ENCODE measurements at regions not wholly inside any gene's neighbourhood (a gene's known extent, or its start where the extent isn't known, plus 50 kb on each side); places are given as distances from the start of the nearest gene placed in this dataset.

- Mint-ChIP-seq H3K9me3 (no peaks in the 10 kb centered on the region), H3K4me1 (ENCODE audit: low read depth) (no peaks in the 10 kb centered on the region), H3K27me3 (ENCODE audit: insufficient read depth) (peaks cover 13% of the 10 kb centered on the region), H3K27ac (no peak overlapping the region), H3K36me3 (ENCODE audit: low read depth) (no peaks in the 10 kb centered on the region), H3K4me3 (no peak overlapping the region)
- DNase-seq, result no peak
- TF ChIP-seq, protein P1, sequence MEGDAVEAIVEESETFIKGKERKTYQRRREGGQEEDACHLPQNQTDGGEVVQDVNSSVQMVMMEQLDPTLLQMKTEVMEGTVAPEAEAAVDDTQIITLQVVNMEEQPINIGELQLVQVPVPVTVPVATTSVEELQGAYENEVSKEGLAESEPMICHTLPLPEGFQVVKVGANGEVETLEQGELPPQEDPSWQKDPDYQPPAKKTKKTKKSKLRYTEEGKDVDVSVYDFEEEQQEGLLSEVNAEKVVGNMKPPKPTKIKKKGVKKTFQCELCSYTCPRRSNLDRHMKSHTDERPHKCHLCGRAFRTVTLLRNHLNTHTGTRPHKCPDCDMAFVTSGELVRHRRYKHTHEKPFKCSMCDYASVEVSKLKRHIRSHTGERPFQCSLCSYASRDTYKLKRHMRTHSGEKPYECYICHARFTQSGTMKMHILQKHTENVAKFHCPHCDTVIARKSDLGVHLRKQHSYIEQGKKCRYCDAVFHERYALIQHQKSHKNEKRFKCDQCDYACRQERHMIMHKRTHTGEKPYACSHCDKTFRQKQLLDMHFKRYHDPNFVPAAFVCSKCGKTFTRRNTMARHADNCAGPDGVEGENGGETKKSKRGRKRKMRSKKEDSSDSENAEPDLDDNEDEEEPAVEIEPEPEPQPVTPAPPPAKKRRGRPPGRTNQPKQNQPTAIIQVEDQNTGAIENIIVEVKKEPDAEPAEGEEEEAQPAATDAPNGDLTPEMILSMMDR (IDR thresholded peaks at IDR 0.05), result no peak
Measured at GRCh38 chr10:104556831-104557230, 84.3 kb upstream of the SORCS3 start.

DNA sequence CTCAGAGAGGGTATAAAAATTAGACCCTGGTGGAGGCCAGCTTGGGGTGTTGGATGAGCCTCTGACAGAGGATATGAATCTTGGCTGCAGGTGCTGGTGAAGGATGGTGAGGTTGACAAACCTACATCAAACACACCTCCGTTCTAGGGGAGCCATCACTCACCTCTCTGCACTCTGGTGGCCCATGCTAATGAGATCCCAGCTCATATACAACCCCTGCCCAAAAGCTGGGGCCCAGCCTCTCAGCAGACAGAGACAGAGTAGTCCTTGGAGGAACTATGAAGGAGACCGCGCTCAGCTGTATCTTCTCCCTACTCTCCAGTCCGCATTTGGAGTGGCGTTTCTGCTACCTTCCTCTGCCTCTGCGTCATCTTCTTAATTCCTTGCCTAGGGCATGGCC is 83.1 kb upstream of the SORCS3 start:
- Mint-ChIP-seq H3K4me3 (no peak overlapping the region), H3K9me3 (no peaks in the 10 kb centered on the region), H3K27ac (no peak overlapping the region), H3K36me3 (ENCODE audit: low read depth) (no peaks in the 10 kb centered on the region), H3K27me3 (ENCODE audit: insufficient read depth) (peaks cover 17% of the 10 kb centered on the region), H3K4me1 (ENCODE audit: low read depth) (no peaks in the 10 kb centered on the region)
- DNase-seq, result no peak
- TF ChIP-seq, protein P1 (IDR thresholded peaks at IDR 0.05), result no peak

GRCh38 chr10:104559935-104560334 is 81.2 kb upstream of the SORCS3 start:
- Mint-ChIP-seq H3K36me3 (ENCODE audit: low read depth) (no peaks in the 10 kb centered on the region), H3K27me3 (ENCODE audit: insufficient read depth) (peaks cover 16% of the 10 kb centered on the region), H3K27ac (no peak overlapping the region), H3K9me3 (no peaks in the 10 kb centered on the region), H3K4me3 (no peak overlapping the region), H3K4me1 (ENCODE audit: low read depth) (no peaks in the 10 kb centered on the region)
- DNase-seq, result no peak
- TF ChIP-seq, protein P1 (IDR thresholded peaks at IDR 0.05), result no peak

- H3K9me3 Mint-ChIP-seq, result no peaks in the 10 kb centered on the region
- DNase-seq, result no peak
- H3K27me3 Mint-ChIP-seq (ENCODE audit: insufficient read depth), result peaks cover 12% of the 10 kb centered on the region; the same call in 1 of the 2 replicates
Measured at GRCh38 chr10:104563051-104563450, 78.0 kb upstream of the SORCS3 start.

DNA sequence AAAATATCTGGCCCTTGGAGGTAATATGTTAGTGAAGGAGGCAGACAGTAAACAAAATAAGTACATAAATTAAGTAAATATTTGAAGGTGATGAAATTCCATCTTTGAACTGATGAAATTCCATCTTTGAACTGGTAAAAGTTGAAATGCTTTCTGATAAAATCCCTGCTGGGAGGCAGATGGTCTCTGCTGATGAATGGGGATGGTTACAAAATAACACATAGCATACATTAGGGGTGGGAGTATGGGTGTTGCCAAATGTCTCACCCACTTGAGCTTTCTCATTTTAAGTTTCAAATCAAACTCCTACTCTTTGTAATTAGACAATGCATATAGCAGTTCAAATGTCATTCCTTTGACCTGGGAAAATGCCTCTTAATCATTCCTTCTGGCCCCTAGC is 77.5 kb upstream of the SORCS3 start:
- H3K36me3 Mint-ChIP-seq (ENCODE audit: low read depth), result no peaks in the 10 kb centered on the region
- H3K27ac Mint-ChIP-seq, result no peak overlapping the region
- TF ChIP-seq, protein P1 (IDR thresholded peaks at IDR 0.05), result no peak
- H3K4me1 Mint-ChIP-seq (ENCODE audit: low read depth), result no peaks in the 10 kb centered on the region
- H3K4me3 Mint-ChIP-seq, result no peak overlapping the region
- peaks cover 11% of the 10 kb centered on the region; the same call in 1 of the 2 replicates for H3K27me3 Mint-ChIP-seq (ENCODE audit: insufficient read depth)
- H3K9me3 Mint-ChIP-seq, result no peaks in the 10 kb centered on the region
- DNase-seq, result no peak

More at GRCh38 chr10:104563051-104563450, 78.0 kb upstream of the SORCS3 start:
- no peak overlapping the region for H3K27ac Mint-ChIP-seq
- TF ChIP-seq, protein P1 (IDR thresholded peaks at IDR 0.05), result no peak
- no peak overlapping the region for H3K4me3 Mint-ChIP-seq
- no peaks in the 10 kb centered on the region for H3K36me3 Mint-ChIP-seq (ENCODE audit: low read depth)
- no peaks in the 10 kb centered on the region for H3K4me1 Mint-ChIP-seq (ENCODE audit: low read depth)

GRCh38 chr10:104574427-104574826 is 66.7 kb upstream of the SORCS3 start:
- Mint-ChIP-seq H3K9me3 (peaks cover 10% of the 10 kb centered on the region), H3K27me3 (ENCODE audit: insufficient read depth) (peaks cover 1% of the 10 kb centered on the region; the same call in 1 of the 2 replicates), H3K4me3 (no peak overlapping the region), H3K36me3 (ENCODE audit: low read depth) (no peaks in the 10 kb centered on the region), H3K4me1 (ENCODE audit: low read depth) (peaks cover 9% of the 10 kb centered on the region), H3K27ac (no peak overlapping the region)
- TF ChIP-seq, protein P1 (IDR thresholded peaks at IDR 0.05), result no peak
- no peak for DNase-seq
